ENCODE measurements at regions not wholly inside any gene's neighbourhood (a gene's known extent, or its start where the extent isn't known, plus 50 kb on each side); places are given as distances from the start of the nearest gene placed in this dataset.

DNA sequence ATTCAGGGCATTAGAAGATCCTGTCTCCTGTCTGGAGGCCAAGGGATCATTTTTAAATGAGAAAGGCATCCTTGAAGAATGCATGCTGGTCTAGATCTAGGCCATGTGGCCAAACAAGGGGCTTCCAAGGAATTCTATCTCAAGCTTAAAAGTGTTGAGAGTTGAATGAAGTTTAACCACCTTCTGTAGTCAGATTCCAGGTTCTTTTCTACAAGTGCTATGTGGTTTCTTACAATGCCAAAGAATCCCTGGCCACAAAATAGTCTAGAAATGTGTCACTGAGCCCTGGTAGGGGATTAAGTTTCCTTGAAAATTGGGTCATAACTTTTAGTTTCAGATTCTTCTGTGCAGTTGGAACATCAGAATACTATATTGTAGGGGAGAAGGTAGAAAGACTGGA is 640.7 kb upstream of the ACVR2A start:
- Histone ChIP-seq H3K36me3 (ENCODE audit: control insufficient read depth in 1 of 2, insufficient read depth in 2 of 2, low read length in 1 of 2) (no peaks in the 10 kb centered on the region), H3K27ac (ENCODE audit: low read depth in 1 of 2, low read length in 2 of 2) (no peak overlapping the region), H3K27me3 (ENCODE audit: control insufficient read depth in 1 of 2, insufficient read depth in 2 of 2, low read length in 1 of 2) (no peaks in the 10 kb centered on the region), H3K4me1 (ENCODE audit: control insufficient read depth in 1 of 2, insufficient read depth in 2 of 2, low read length in 2 of 2) (no peaks in the 10 kb centered on the region), H3K9me3 (ENCODE audit: control insufficient read depth, low read length) (peaks cover 5% of the 10 kb centered on the region), H3K4me3 (ENCODE audit: low read length in 2 of 2) (no peak overlapping the region)
- ATAC-seq (ENCODE audit: low FRiP score) (no peak), DNase-seq (no peak)
- intact Hi-C loops (cut with DNase I) = no loop called here

DNA sequence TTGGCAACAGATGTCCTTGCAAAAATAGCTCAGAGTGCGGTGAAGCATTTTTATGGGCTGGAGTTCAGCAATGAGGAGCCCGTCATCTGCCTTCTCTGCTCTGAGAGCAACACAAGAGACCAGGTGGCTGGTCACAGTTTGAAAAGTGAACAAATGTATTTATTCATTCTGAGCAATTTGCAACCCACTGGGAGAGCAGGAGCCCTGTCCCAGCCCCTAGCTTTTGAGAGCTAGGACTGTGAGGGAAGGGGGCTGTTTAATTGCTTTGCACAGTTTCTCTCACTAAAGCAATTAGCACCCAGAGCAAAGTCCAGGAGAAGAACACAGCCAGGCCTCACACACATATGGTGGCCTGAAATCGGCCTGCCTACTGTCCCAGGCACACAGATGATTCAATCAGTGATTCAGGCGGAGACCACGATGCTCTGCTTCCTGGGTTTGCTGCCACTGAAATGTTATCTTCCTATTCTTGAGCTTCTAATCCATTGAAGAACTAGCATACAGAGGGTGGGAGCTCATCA is 646.1 kb upstream of the ACVR2A start:
- intact Hi-C loops (cut with DNase I) = no loop called here

DNA sequence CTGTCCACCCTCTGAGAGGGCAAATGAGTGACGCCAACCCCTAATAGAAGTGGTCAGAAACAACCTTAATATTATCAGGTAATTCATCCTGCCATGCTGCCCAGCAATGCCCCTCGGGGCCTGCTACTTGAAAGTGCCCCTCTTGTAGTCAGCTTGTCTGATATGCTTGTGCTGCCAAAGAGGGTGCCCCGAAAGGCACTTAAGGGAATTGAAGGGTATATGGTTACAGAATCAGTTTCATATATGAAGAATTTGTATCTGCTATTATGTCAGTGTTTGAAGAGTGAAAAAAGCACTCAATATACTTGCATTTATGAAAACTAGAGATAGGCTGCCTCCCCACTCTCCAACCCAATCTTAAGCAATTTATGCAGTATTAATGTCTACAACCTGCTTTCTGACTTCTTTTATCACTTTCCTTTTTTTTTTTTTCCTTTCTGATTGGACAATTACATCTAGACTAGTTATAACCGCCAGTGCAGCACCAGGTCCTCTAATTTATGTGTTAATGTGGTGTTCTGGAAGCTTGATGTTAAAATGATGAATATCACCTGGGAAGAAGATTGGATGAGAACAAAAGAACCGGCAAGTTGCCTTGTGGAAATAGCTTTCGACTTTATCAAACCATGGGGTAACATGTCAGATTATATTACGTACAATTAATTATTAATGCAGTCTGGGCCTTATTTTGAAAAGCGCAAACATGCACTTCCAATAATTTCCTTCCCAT is 646.9 kb upstream of the ACVR2A start:
- Histone ChIP-seq H3K36me3 (ENCODE audit: control insufficient read depth in 1 of 2, insufficient read depth in 2 of 2, low read length in 1 of 2) (no peaks in the 10 kb centered on the region), H3K4me3 (ENCODE audit: low read length in 2 of 2) (no peak overlapping the region), H3K4me1 (ENCODE audit: control insufficient read depth in 1 of 2, insufficient read depth in 2 of 2, low read length in 2 of 2) (no peaks in the 10 kb centered on the region), H3K9me3 (ENCODE audit: control insufficient read depth, low read length) (no peaks in the 10 kb centered on the region), H3K27me3 (ENCODE audit: control insufficient read depth in 1 of 2, insufficient read depth in 2 of 2, low read length in 1 of 2) (no peaks in the 10 kb centered on the region), H3K27ac (ENCODE audit: low read depth in 1 of 2, low read length in 2 of 2) (no peak overlapping the region)
- DNase-seq (no peak), ATAC-seq (ENCODE audit: low FRiP score) (no peak)
- intact Hi-C loops (cut with DNase I) = no loop called here
- 83 to 86% methylated on average over 8 of the region's 8 CpGs for WGBS, 2 donors

More for the DNA sequence above, 646.1 kb upstream of the ACVR2A start:
- WGBS, 2 donors = 41 to 47% methylated on average over 5 of the region's 5 CpGs
- no peak for DNase-seq
- Histone ChIP-seq H3K27me3 (ENCODE audit: control insufficient read depth in 1 of 2, insufficient read depth in 2 of 2, low read length in 1 of 2) (no peaks in the 10 kb centered on the region), H3K36me3 (ENCODE audit: control insufficient read depth in 1 of 2, insufficient read depth in 2 of 2, low read length in 1 of 2) (no peaks in the 10 kb centered on the region), H3K27ac (ENCODE audit: low read depth in 1 of 2, low read length in 2 of 2) (no peak overlapping the region), H3K4me3 (ENCODE audit: low read length in 2 of 2) (no peak overlapping the region), H3K4me1 (ENCODE audit: control insufficient read depth in 1 of 2, insufficient read depth in 2 of 2, low read length in 2 of 2) (no peaks in the 10 kb centered on the region), H3K9me3 (ENCODE audit: control insufficient read depth, low read length) (no peaks in the 10 kb centered on the region)
- no peak for ATAC-seq (ENCODE audit: low FRiP score)

DNA sequence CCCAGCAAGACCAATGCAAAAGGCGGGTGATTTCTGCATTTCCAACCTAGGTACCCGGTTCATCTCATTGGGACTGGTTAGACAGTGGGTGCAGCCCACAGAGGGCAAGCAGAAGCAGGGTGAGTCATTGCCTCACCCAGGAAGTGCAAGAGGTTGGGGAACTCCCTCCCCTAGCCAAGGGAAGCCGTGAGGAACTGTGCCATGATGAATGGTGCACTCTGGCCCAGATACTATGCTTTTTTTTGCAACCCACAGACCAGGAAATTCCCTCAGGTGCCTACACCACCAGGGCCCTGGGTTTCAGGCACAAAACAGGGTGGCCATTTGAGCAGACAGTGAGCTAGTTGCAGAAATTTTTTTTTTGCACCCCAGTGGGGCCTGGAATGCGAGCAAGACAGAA is 662.6 kb upstream of the ACVR2A start:
- H3K27ac ChIP-seq (ENCODE audit: low read depth in 1 of 2, low read length in 2 of 2) = no peak overlapping the region
- H3K4me1 ChIP-seq (ENCODE audit: control insufficient read depth in 1 of 2, insufficient read depth in 2 of 2, low read length in 2 of 2) = no peaks in the 10 kb centered on the region
- 60 to 67% methylated on average over 4 of the region's 4 CpGs for WGBS, 2 donors
- DNase-seq (no peak), ATAC-seq (ENCODE audit: low FRiP score) (no peak)
- no peaks in the 10 kb centered on the region for H3K27me3 ChIP-seq (ENCODE audit: control insufficient read depth in 1 of 2, insufficient read depth in 2 of 2, low read length in 1 of 2)
- H3K36me3 ChIP-seq (ENCODE audit: control insufficient read depth in 1 of 2, insufficient read depth in 2 of 2, low read length in 1 of 2) = no peaks in the 10 kb centered on the region
- no peak overlapping the region for H3K4me3 ChIP-seq (ENCODE audit: low read length in 2 of 2)
- H3K9me3 ChIP-seq (ENCODE audit: control insufficient read depth, low read length) = no peaks in the 10 kb centered on the region
- intact Hi-C loops (cut with DNase I) = no loop called here

DNA sequence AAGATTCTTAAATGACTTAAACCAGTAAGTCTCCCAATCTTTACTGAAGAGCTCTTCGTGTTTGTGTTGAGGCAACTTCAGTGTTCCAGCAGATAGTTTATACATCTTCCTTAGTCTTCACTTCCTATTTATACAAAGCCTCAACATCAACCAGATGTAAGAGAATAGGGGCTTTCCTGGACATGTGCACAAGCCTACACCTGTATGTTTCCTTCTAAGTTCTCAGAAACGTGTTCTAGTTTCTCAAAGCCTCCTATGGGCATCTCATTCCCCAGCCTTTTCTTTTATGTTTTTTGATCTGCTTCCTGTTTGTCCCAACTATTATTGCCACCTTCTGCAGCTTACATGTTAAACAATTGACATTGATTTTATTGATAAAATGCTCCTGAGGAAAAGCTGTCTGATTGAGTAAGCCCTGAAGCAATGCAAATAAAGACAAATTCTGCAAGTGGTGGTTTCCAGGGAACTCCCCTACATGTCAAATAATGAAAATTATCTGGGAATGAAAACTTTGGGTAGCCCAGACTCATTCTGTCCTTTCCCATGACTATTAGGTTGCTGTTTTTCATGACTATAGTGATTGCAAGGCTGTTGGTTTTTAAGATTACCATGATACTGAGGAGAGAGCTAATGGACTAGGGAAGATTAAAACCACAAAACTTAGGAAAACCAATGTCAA is 663.3 kb upstream of the ACVR2A start:
- Histone ChIP-seq H3K27ac (ENCODE audit: low read depth in 1 of 2, low read length in 2 of 2) (no peak overlapping the region), H3K9me3 (ENCODE audit: control insufficient read depth, low read length) (no peaks in the 10 kb centered on the region), H3K4me3 (ENCODE audit: low read length in 2 of 2) (no peak overlapping the region), H3K36me3 (ENCODE audit: control insufficient read depth in 1 of 2, insufficient read depth in 2 of 2, low read length in 1 of 2) (no peaks in the 10 kb centered on the region), H3K4me1 (ENCODE audit: control insufficient read depth in 1 of 2, insufficient read depth in 2 of 2, low read length in 2 of 2) (no peaks in the 10 kb centered on the region), H3K27me3 (ENCODE audit: control insufficient read depth in 1 of 2, insufficient read depth in 2 of 2, low read length in 1 of 2) (no peaks in the 10 kb centered on the region)
- ATAC-seq (ENCODE audit: low FRiP score) (no peak), DNase-seq (no peak)
- intact Hi-C loops (cut with DNase I) = no loop called here
- 83% methylated on average over 2 of the region's 2 CpGs for WGBS, 2 donors

DNA sequence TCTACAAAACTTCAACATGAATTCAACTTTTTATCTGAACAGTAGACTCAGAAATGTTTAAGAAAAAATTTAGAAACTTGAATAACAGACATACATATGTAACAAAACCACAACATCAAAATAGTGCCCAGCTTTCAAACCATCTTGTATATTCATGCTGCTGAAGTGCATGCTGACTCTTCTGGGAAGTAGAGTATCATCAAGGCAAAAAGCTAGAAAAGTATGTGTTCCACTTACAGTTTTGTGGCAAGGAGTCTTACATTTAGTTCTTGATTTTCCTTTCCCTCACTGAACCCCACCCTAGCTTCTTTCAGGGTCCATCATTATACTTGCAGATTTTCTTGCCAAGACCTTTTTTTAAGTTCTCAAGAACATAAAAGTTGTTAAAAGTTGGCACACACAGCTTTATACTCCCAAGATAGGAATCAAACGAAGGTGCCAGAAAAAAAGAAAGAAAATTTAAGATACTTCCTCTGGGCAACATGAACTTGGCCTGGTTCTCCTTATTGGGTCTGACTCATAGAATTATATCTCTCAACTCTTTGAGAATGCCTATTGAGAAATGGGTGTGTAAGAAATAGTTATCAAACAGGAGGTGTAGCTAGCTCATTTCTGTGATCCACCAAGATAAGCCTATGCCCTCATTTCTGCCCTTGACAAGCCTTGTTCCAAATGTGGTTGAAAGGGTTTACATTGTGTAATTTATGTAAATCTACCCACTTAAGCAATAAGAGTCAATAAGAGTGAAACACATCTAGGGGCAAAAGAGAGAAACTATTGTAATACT is 667.6 kb upstream of the ACVR2A start:
- 19 to 23% methylated on average over 1 of the region's 1 CpG for WGBS, 2 donors
- ATAC-seq (ENCODE audit: low FRiP score) = no peak
- intact Hi-C loops (cut with DNase I) = no loop called here
- Histone ChIP-seq H3K27me3 (ENCODE audit: control insufficient read depth in 1 of 2, insufficient read depth in 2 of 2, low read length in 1 of 2) (no peaks in the 10 kb centered on the region), H3K36me3 (ENCODE audit: control insufficient read depth in 1 of 2, insufficient read depth in 2 of 2, low read length in 1 of 2) (no peaks in the 10 kb centered on the region), H3K9me3 (ENCODE audit: control insufficient read depth, low read length) (no peaks in the 10 kb centered on the region), H3K27ac (ENCODE audit: low read depth in 1 of 2, low read length in 2 of 2) (no peak overlapping the region), H3K4me3 (ENCODE audit: low read length in 2 of 2) (no peak overlapping the region), H3K4me1 (ENCODE audit: control insufficient read depth in 1 of 2, insufficient read depth in 2 of 2, low read length in 2 of 2) (no peaks in the 10 kb centered on the region)
- no peak for DNase-seq

DNA sequence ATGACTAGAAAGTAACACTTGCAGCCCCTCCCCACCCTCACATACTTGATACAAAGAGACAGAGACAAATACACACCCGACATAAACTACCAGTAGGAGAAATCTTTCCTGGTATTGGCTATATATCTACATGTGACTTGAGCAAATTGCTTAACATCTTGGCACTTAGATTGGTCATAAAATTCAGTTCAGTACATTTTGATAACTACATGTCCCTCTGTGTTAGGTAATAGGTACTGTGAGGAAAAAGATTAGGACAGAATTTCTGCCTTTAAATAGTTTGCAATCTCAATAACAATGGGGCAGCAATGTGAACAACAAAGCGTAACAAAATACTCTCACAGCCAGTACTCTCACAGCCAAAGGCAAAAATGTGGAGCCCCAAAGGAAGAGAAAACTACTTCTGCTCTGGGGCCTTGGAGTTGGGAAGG is 670.0 kb upstream of the ACVR2A start:
- ATAC-seq (ENCODE audit: low FRiP score) (no peak), DNase-seq (no peak)
- Histone ChIP-seq H3K4me1 (ENCODE audit: control insufficient read depth in 1 of 2, insufficient read depth in 2 of 2, low read length in 2 of 2) (no peaks in the 10 kb centered on the region), H3K4me3 (ENCODE audit: low read length in 2 of 2) (no peak overlapping the region), H3K36me3 (ENCODE audit: control insufficient read depth in 1 of 2, insufficient read depth in 2 of 2, low read length in 1 of 2) (no peaks in the 10 kb centered on the region), H3K27ac (ENCODE audit: low read depth in 1 of 2, low read length in 2 of 2) (no peak overlapping the region), H3K27me3 (ENCODE audit: control insufficient read depth in 1 of 2, insufficient read depth in 2 of 2, low read length in 1 of 2) (no peaks in the 10 kb centered on the region), H3K9me3 (ENCODE audit: control insufficient read depth, low read length) (no peaks in the 10 kb centered on the region)
- WGBS, 2 donors = 58 to 67% methylated on average over 2 of the region's 2 CpGs
- intact Hi-C loops (cut with DNase I) = no loop called here

DNA sequence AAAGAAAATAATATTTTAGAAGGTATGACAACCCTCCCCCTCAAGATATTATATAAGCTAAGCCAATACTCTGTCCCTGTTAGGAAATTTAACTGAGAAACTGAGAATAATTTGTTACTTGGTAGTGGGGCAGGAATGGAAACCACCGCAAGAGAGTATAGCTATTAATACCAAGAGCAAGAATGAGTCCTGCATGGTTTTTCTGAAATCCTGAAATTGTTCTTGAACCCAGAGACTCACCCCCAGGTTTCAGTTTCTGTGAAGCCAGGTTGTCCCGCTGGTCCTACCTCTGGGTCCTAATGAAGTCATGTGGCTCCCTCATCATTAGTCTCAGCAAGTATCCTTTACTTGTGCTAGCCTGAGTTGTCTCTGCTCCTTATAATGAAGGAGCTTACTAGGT is 671.0 kb upstream of the ACVR2A start:
- WGBS, 2 donors = 91 to 93% methylated on average over 2 of the region's 2 CpGs
- no peaks in the 10 kb centered on the region for H3K36me3 ChIP-seq (ENCODE audit: control insufficient read depth in 1 of 2, insufficient read depth in 2 of 2, low read length in 1 of 2)
- no peak overlapping the region for H3K4me3 ChIP-seq (ENCODE audit: low read length in 2 of 2)
- no peak for ATAC-seq (ENCODE audit: low FRiP score)
- H3K9me3 ChIP-seq (ENCODE audit: control insufficient read depth, low read length) = no peaks in the 10 kb centered on the region
- no peaks in the 10 kb centered on the region for H3K4me1 ChIP-seq (ENCODE audit: control insufficient read depth in 1 of 2, insufficient read depth in 2 of 2, low read length in 2 of 2)
- intact Hi-C loops (cut with DNase I) = no loop called here
- no peaks in the 10 kb centered on the region for H3K27me3 ChIP-seq (ENCODE audit: control insufficient read depth in 1 of 2, insufficient read depth in 2 of 2, low read length in 1 of 2)
- no peak overlapping the region for H3K27ac ChIP-seq (ENCODE audit: low read depth in 1 of 2, low read length in 2 of 2)
- DNase-seq = no peak
